Thyroid gland (tissue), 4 donors: ENCODE measurements at regions not wholly inside any gene's neighbourhood (a gene's known extent, or its start where the extent isn't known, plus 50 kb on each side); places are given as distances from the start of the nearest gene placed in this dataset.

ENCODE experiments used
- CTCF ChIP-seq, 6 experiments: fragments of 200-600 bp in 3 of 6; fragments of 450-650 bp in 3 of 6; sonication (generic) in 3 of 6; IDR thresholded peaks; one replicate each; pipeline ENCODE4 v1.5.1; 2016 to 2019; ENCODE audit warnings: antibody characterized with exemption in 6 of 6, mild to moderate bottlenecking in 2 of 6, inconsistent platforms in 1 of 6, moderate library complexity in 1 of 6
- POLR2A ChIP-seq, 2 donors: fragments of 450-650 bp; IDR thresholded peaks; one replicate each; pipeline ENCODE4 v1.6.1; 2017; ENCODE audit warnings: antibody characterized with exemption in 2 of 2, mild to moderate bottlenecking in 2 of 2, moderate library complexity in 1 of 2

- TF ChIP-seq CTCF (IDR thresholded peaks at IDR 0.05) = no peak
- TF ChIP-seq POLR2A (IDR thresholded peaks at IDR 0.05) = no peak
Measured at GRCh38 chr16:54355251-54355650, 68.7 kb upstream of the IRX3 start.
